ENCODE measurements at regions not wholly inside any gene's neighbourhood (a gene's known extent, or its start where the extent isn't known, plus 50 kb on each side); places are given as distances from the start of the nearest gene placed in this dataset.

GRCh38 chr2:120501591-120501990, 155.7 kb downstream of the INHBB start (continued):
- TF ChIP-seq IRF5 (IDR thresholded peaks at IDR 0.05; ENCODE audit: borderline replicate concordance) (no peak), KLF5 (IDR thresholded peaks at IDR 0.05; ENCODE audit: partially characterized antibody) (no peak)

- Histone ChIP-seq H3K9me3 (replicated peaks; ENCODE audit: control insufficient read depth, insufficient read depth, low read length) (no peaks in the 10 kb centered on the region), H2AFZ (ENCODE audit: control insufficient read depth, low read depth, low read length) (no peak overlapping the region), H3K27ac (ENCODE audit: control insufficient read depth, insufficient read depth) (no peak overlapping the region), H3K36me3 (ENCODE audit: control insufficient read depth in 2 of 2, insufficient read depth in 2 of 2, low read length in 1 of 2) (no peaks in the 10 kb centered on the region), H3K79me2 (ENCODE audit: control insufficient read depth, insufficient read depth, low read length) (no peaks in the 10 kb centered on the region), H3K4me1 (ENCODE audit: control insufficient read depth, insufficient read depth, low read length) (no peaks in the 10 kb centered on the region), H4K20me1 (ENCODE audit: control insufficient read depth, insufficient read depth) (no peaks in the 10 kb centered on the region), H3K4me2 (ENCODE audit: control insufficient read depth, insufficient read depth) (no peak overlapping the region), H3K27me3 (replicated peaks in 1 of 2; ENCODE audit: control insufficient read depth in 2 of 2, insufficient read depth in 2 of 2, low read length in 1 of 2) (peaks cover 0 to 9% of the 10 kb centered on the region in 2 experiments; a peak in 3 of 4 replicates), H3K4me3 (no peak overlapping the region), H3K9ac (ENCODE audit: control insufficient read depth, insufficient read depth, low read length) (no peak overlapping the region)
- ChIA-PET RAD21 (ENCODE audit: unreplicated experiment) (no interaction called here), CTCF (no interaction called here), POLR2A (no interaction called here), SMC1A (ENCODE audit: uncharacterized antibody, unreplicated experiment) (no interaction called here)
- in situ Hi-C loops (cut with MboI) (no loop called here), intact Hi-C loops (cut with micrococcal nuclease; ENCODE audit: unreplicated experiment) (no loop called here)
- no peak for ATAC-seq
- no peak for DNase-seq (ENCODE audit: low read depth, low spot score)
- no TSS peak for BruUV-seq (replicated peaks)
- 0% methylated on average over 6 of the region's 6 CpGs for WGBS (ENCODE audit: insufficient coverage, insufficient replicate concordance, low lambda C conversion rate, missing lambda C conversion rate)
- no peak for FAIRE-seq
- TF ChIP-seq ZBTB40 (IDR thresholded peaks at IDR 0.05; ENCODE audit: borderline replicate concordance) (no peak), IRF4 (IDR thresholded peaks at IDR 0.05; ENCODE audit: low read depth, low read length) (no peak), ZBED1 (IDR thresholded peaks at IDR 0.05; ENCODE audit: borderline replicate concordance) (no peak), MEF2B (IDR thresholded peaks at IDR 0.05; ENCODE audit: partially characterized antibody, poor library complexity, severe bottlenecking) (no peak), ZNF207 (IDR thresholded peaks at IDR 0.05; ENCODE audit: borderline replicate concordance) (no peak)
Observed at GRCh38 chr2:120502357-120502756, 156.4 kb downstream of the INHBB start.

Measured in GM12878 (cell line).